ENCODE measurements at regions not wholly inside any gene's neighbourhood (a gene's known extent, or its start where the extent isn't known, plus 50 kb on each side); places are given as distances from the start of the nearest gene placed in this dataset.

DNA sequence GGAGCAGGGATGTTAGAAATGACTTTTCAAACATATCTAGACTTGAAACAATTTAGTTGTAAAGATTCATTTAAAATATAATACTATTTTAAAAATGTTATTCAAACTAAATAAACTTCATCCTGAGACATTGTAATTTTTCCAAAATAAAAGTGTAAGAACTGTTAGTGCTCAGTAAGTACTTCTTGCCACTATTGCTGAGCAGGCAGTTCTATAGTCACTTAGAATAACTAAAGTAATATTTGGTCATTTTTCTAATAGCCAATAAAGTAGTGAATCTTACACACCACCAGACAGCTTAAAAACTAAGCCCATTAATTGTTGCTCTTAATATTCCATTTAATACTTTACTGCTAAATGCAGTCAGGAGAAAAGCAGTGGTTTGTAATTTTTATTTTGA lies 1120.0 kb upstream of the CDH10 start:
- H3K9me3 Mint-ChIP-seq, result peaks cover 48% of the 10 kb centered on the region
- H3K4me1 Mint-ChIP-seq, result no peaks in the 10 kb centered on the region
- no peak for DNase-seq (ENCODE audit: low spot score)
- TF ChIP-seq SOX15 (CRISPR knock-in tag; IDR thresholded peaks at IDR 0.05) (no peak), TEAD1 (CRISPR knock-in tag; IDR thresholded peaks at IDR 0.05) (no peak), TP53 (CRISPR knock-in tag; IDR thresholded peaks at IDR 0.05) (no peak), KAT7 (CRISPR knock-in tag; IDR thresholded peaks at IDR 0.05; ENCODE audit: borderline replicate concordance) (no peak), ATF1 (CRISPR knock-in tag; IDR thresholded peaks at IDR 0.05) (no peak)
- TF ChIP-seq, protein P1, sequence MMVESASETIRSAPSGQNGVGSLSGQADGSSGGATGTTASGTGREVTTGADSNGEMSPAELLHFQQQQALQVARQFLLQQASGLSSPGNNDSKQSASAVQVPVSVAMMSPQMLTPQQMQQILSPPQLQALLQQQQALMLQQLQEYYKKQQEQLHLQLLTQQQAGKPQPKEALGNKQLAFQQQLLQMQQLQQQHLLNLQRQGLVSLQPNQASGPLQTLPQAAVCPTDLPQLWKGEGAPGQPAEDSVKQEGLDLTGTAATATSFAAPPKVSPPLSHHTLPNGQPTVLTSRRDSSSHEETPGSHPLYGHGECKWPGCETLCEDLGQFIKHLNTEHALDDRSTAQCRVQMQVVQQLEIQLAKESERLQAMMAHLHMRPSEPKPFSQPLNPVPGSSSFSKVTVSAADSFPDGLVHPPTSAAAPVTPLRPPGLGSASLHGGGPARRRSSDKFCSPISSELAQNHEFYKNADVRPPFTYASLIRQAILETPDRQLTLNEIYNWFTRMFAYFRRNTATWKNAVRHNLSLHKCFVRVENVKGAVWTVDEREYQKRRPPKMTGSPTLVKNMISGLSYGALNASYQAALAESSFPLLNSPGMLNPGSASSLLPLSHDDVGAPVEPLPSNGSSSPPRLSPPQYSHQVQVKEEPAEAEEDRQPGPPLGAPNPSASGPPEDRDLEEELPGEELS (CRISPR knock-in tag; IDR thresholded peaks at IDR 0.05), result no peak
- TF ChIP-seq, protein P2, sequence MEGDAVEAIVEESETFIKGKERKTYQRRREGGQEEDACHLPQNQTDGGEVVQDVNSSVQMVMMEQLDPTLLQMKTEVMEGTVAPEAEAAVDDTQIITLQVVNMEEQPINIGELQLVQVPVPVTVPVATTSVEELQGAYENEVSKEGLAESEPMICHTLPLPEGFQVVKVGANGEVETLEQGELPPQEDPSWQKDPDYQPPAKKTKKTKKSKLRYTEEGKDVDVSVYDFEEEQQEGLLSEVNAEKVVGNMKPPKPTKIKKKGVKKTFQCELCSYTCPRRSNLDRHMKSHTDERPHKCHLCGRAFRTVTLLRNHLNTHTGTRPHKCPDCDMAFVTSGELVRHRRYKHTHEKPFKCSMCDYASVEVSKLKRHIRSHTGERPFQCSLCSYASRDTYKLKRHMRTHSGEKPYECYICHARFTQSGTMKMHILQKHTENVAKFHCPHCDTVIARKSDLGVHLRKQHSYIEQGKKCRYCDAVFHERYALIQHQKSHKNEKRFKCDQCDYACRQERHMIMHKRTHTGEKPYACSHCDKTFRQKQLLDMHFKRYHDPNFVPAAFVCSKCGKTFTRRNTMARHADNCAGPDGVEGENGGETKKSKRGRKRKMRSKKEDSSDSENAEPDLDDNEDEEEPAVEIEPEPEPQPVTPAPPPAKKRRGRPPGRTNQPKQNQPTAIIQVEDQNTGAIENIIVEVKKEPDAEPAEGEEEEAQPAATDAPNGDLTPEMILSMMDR (IDR thresholded peaks at IDR 0.05), result no peak
- TF ChIP-seq, protein P3, sequence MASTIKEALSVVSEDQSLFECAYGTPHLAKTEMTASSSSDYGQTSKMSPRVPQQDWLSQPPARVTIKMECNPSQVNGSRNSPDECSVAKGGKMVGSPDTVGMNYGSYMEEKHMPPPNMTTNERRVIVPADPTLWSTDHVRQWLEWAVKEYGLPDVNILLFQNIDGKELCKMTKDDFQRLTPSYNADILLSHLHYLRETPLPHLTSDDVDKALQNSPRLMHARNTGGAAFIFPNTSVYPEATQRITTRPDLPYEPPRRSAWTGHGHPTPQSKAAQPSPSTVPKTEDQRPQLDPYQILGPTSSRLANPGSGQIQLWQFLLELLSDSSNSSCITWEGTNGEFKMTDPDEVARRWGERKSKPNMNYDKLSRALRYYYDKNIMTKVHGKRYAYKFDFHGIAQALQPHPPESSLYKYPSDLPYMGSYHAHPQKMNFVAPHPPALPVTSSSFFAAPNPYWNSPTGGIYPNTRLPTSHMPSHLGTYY (CRISPR knock-in tag; IDR thresholded peaks at IDR 0.05), result no peak
- POLR2A ChIA-PET, result no interaction called here
- no peak overlapping the region for H3K4me3 Mint-ChIP-seq
- peaks cover 24% of the 10 kb centered on the region for H3K36me3 Mint-ChIP-seq
- CTCF ChIA-PET, result no interaction called here
- H3K27me3 Mint-ChIP-seq (ENCODE audit: low read depth), result no peaks in the 10 kb centered on the region
- no peak for ATAC-seq
- H3K27ac Mint-ChIP-seq, result no peak overlapping the region

DNA sequence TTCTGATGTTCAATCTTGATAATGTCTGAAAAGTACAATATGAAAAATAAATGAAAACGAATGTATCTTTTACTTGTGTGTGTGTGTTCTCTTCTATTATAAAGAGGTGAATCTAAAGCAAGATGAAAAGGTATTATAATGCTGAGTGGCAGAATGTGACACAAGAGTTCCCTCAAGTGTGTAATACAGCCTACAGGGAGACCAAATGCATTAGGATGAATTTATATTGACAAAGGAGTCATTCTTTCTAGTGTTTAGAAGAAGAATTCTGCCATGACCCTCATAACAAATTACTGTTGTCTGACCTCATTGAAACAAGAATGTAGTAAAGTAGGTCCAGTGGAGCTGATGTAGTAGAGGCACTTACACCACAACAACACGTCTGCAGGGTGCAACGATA lies 1119.0 kb upstream of the CDH10 start:
- Mint-ChIP-seq H3K36me3 (peaks cover 15% of the 10 kb centered on the region), H3K27ac (no peak overlapping the region), H3K27me3 (ENCODE audit: low read depth) (no peaks in the 10 kb centered on the region), H3K4me1 (no peaks in the 10 kb centered on the region), H3K9me3 (peaks cover 44% of the 10 kb centered on the region), H3K4me3 (no peak overlapping the region)
- ATAC-seq, result no peak
- CTCF ChIA-PET, result no interaction called here
- DNase-seq (ENCODE audit: low spot score), result no peak
- POLR2A ChIA-PET, result no interaction called here
- TF ChIP-seq, protein P4, sequence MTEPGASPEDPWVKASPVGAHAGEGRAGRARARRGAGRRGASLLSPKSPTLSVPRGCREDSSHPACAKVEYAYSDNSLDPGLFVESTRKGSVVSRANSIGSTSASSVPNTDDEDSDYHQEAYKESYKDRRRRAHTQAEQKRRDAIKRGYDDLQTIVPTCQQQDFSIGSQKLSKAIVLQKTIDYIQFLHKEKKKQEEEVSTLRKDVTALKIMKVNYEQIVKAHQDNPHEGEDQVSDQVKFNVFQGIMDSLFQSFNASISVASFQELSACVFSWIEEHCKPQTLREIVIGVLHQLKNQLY (CRISPR knock-in tag; IDR thresholded peaks at IDR 0.05), result no peak
- TF ChIP-seq CBFB (CRISPR knock-in tag; IDR thresholded peaks at IDR 0.05; ENCODE audit: low read depth) (no peak), SP1 (CRISPR knock-in tag; conservative IDR thresholded peaks at IDR 0.05) (no peak), NFATC4 (CRISPR knock-in tag; IDR thresholded peaks at IDR 0.05) (no peak), CREB1 (CRISPR knock-in tag; IDR thresholded peaks at IDR 0.05) (no peak)
- TF ChIP-seq, protein P5, sequence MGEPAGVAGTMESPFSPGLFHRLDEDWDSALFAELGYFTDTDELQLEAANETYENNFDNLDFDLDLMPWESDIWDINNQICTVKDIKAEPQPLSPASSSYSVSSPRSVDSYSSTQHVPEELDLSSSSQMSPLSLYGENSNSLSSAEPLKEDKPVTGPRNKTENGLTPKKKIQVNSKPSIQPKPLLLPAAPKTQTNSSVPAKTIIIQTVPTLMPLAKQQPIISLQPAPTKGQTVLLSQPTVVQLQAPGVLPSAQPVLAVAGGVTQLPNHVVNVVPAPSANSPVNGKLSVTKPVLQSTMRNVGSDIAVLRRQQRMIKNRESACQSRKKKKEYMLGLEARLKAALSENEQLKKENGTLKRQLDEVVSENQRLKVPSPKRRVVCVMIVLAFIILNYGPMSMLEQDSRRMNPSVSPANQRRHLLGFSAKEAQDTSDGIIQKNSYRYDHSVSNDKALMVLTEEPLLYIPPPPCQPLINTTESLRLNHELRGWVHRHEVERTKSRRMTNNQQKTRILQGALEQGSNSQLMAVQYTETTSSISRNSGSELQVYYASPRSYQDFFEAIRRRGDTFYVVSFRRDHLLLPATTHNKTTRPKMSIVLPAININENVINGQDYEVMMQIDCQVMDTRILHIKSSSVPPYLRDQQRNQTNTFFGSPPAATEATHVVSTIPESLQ (CRISPR knock-in tag; IDR thresholded peaks at IDR 0.05), result no peak
- TF ChIP-seq, protein P6, sequence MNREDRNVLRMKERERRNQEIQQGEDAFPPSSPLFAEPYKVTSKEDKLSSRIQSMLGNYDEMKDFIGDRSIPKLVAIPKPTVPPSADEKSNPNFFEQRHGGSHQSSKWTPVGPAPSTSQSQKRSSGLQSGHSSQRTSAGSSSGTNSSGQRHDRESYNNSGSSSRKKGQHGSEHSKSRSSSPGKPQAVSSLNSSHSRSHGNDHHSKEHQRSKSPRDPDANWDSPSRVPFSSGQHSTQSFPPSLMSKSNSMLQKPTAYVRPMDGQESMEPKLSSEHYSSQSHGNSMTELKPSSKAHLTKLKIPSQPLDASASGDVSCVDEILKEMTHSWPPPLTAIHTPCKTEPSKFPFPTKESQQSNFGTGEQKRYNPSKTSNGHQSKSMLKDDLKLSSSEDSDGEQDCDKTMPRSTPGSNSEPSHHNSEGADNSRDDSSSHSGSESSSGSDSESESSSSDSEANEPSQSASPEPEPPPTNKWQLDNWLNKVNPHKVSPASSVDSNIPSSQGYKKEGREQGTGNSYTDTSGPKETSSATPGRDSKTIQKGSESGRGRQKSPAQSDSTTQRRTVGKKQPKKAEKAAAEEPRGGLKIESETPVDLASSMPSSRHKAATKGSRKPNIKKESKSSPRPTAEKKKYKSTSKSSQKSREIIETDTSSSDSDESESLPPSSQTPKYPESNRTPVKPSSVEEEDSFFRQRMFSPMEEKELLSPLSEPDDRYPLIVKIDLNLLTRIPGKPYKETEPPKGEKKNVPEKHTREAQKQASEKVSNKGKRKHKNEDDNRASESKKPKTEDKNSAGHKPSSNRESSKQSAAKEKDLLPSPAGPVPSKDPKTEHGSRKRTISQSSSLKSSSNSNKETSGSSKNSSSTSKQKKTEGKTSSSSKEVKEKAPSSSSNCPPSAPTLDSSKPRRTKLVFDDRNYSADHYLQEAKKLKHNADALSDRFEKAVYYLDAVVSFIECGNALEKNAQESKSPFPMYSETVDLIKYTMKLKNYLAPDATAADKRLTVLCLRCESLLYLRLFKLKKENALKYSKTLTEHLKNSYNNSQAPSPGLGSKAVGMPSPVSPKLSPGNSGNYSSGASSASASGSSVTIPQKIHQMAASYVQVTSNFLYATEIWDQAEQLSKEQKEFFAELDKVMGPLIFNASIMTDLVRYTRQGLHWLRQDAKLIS (CRISPR knock-in tag; IDR thresholded peaks at IDR 0.05; ENCODE audit: borderline replicate concordance), result no peak
- TF ChIP-seq, protein P7, sequence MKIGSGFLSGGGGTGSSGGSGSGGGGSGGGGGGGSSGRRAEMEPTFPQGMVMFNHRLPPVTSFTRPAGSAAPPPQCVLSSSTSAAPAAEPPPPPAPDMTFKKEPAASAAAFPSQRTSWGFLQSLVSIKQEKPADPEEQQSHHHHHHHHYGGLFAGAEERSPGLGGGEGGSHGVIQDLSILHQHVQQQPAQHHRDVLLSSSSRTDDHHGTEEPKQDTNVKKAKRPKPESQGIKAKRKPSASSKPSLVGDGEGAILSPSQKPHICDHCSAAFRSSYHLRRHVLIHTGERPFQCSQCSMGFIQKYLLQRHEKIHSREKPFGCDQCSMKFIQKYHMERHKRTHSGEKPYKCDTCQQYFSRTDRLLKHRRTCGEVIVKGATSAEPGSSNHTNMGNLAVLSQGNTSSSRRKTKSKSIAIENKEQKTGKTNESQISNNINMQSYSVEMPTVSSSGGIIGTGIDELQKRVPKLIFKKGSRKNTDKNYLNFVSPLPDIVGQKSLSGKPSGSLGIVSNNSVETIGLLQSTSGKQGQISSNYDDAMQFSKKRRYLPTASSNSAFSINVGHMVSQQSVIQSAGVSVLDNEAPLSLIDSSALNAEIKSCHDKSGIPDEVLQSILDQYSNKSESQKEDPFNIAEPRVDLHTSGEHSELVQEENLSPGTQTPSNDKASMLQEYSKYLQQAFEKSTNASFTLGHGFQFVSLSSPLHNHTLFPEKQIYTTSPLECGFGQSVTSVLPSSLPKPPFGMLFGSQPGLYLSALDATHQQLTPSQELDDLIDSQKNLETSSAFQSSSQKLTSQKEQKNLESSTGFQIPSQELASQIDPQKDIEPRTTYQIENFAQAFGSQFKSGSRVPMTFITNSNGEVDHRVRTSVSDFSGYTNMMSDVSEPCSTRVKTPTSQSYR (CRISPR knock-in tag; IDR thresholded peaks at IDR 0.05), result no peak
- TF ChIP-seq, protein P8, sequence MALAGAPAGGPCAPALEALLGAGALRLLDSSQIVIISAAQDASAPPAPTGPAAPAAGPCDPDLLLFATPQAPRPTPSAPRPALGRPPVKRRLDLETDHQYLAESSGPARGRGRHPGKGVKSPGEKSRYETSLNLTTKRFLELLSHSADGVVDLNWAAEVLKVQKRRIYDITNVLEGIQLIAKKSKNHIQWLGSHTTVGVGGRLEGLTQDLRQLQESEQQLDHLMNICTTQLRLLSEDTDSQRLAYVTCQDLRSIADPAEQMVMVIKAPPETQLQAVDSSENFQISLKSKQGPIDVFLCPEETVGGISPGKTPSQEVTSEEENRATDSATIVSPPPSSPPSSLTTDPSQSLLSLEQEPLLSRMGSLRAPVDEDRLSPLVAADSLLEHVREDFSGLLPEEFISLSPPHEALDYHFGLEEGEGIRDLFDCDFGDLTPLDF (CRISPR knock-in tag; IDR thresholded peaks at IDR 0.05), result no peak
- TF ChIP-seq, protein P9, sequence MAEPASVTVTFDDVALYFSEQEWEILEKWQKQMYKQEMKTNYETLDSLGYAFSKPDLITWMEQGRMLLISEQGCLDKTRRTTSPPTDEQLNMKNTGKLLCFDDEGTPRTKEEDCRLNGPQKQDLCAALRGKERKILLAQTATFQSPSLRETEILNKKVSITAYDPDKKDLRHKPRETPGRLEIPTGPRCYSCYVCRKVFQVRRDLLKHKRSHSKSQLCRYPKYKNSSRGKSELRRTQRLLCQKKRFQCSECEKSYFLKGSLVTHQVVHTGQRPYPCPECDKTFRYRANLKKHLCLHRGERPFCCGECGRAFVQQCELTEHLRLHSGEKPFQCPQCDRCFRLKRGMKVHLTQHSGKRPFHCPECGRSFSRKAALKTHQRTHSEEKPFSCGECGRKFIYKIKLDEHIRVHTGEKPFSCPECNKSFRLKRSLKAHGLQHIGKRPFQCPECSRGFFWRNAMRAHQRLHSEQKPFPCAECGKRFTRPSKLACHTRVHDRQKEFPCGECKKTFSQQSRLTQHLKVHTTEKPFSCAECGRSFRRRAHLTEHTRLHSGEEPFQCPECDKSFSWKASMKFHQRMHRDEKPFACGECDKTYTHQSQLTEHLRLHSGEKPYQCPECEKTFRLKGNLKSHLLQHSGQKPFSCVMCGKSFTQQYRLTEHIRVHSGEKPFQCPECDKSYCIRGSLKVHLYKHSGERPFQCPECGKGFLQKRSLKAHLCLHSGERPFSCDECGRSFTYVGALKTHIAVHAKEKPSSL (CRISPR knock-in tag; conservative IDR thresholded peaks at IDR 0.05), result no peak

All from WTC11 (cell line).